Left ventricle myocardium inferior (tissue), 1 donor: ENCODE measurements at regions not wholly inside any gene's neighbourhood (a gene's known extent, or its start where the extent isn't known, plus 50 kb on each side); places are given as distances from the start of the nearest gene placed in this dataset.
"Not testable (repeated sequence)": the region's sequence is repeated elsewhere in the genome, so short reads cannot be mapped to it uniquely, and the experiment has no call there.

ENCODE experiments used
- DNase-seq: peaks from one replicate; pipeline ENCODE4 v3.0.0-alpha.2; 2020
- H3K27ac ChIP-seq: fragments of 200-600 bp; replicated peaks from 2 replicates; pipeline ENCODE4 v1.8.0; 2021
- H3K27me3 ChIP-seq: fragments of 200-600 bp; 2 replicates; pipeline ENCODE4 v1.8.0; 2021; ENCODE audit warnings: low read depth
- H3K36me3 ChIP-seq: fragments of 200-600 bp; 2 replicates; pipeline ENCODE4 v1.8.0; 2021
- H3K4me1 ChIP-seq: fragments of 200-600 bp; 2 replicates; pipeline ENCODE4 v1.8.0; 2021
- H3K4me3 ChIP-seq: fragments of 200-600 bp; 2 replicates; pipeline ENCODE4 v1.8.0; 2021; ENCODE audit warnings: mild to moderate bottlenecking, moderate library complexity
- H3K9me3 ChIP-seq: fragments of 200-600 bp; replicated peaks from 2 replicates; pipeline ENCODE4 v1.8.0; 2021
- intact Hi-C: fragments of 100-400 bp; cut with micrococcal nuclease; formaldehyde crosslinking; loops from one replicate; pipeline ENCODE4 v1.11.0; 2022
- TF ChIP-seq, protein P1 (sequence below): fragments of 200-600 bp; IDR thresholded peaks from 2 replicates; pipeline ENCODE4 v1.8.0; 2021; ENCODE audit warnings: antibody characterized with exemption, mild to moderate bottlenecking, borderline replicate concordance
- donor health status: DM: no; HTN: yes; CAD: no; lungs with severe emphysema.

- TF ChIP-seq, protein P1, sequence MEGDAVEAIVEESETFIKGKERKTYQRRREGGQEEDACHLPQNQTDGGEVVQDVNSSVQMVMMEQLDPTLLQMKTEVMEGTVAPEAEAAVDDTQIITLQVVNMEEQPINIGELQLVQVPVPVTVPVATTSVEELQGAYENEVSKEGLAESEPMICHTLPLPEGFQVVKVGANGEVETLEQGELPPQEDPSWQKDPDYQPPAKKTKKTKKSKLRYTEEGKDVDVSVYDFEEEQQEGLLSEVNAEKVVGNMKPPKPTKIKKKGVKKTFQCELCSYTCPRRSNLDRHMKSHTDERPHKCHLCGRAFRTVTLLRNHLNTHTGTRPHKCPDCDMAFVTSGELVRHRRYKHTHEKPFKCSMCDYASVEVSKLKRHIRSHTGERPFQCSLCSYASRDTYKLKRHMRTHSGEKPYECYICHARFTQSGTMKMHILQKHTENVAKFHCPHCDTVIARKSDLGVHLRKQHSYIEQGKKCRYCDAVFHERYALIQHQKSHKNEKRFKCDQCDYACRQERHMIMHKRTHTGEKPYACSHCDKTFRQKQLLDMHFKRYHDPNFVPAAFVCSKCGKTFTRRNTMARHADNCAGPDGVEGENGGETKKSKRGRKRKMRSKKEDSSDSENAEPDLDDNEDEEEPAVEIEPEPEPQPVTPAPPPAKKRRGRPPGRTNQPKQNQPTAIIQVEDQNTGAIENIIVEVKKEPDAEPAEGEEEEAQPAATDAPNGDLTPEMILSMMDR: no peak
- H3K4me3 ChIP-seq: no peak overlapping the region
- DNase-seq: no peak
- peaks cover 48% of the 10 kb centered on the region for H3K9me3 ChIP-seq
- intact Hi-C loops: loop anchor here (5.0 kb wide), 1 partner anchor 334 kb away; no protein-coding TSS in a partner anchor
- H3K27ac ChIP-seq: no peak overlapping the region
- no peaks in the 10 kb centered on the region for H3K4me1 ChIP-seq
- H3K27me3 ChIP-seq: no peaks in the 10 kb centered on the region
- H3K36me3 ChIP-seq: peaks cover 2% of the 10 kb centered on the region
Observed at GRCh38 chr12:25708661-25709060, 155.6 kb upstream of the LMNTD1 start.

GRCh38 chr12:25710128-25710527 is 157.0 kb upstream of the LMNTD1 start:
- Histone ChIP-seq H3K9me3 (peaks cover 45% of the 10 kb centered on the region), H3K27me3 (no peaks in the 10 kb centered on the region), H3K4me3 (no peak overlapping the region), H3K36me3 (peaks cover 2% of the 10 kb centered on the region), H3K27ac (no peak overlapping the region), H3K4me1 (no peaks in the 10 kb centered on the region)
- intact Hi-C loops: no loop called here
- TF ChIP-seq, protein P1: no peak
- DNase-seq: no peak

GRCh38 chr12:25710938-25711605 is 158.0 kb upstream of the LMNTD1 start:
- H3K4me1 ChIP-seq, intact Hi-C loops, H3K27me3 ChIP-seq, DNase-seq, H3K27ac ChIP-seq, H3K4me3 ChIP-seq, H3K36me3 ChIP-seq: not testable (repeated sequence)
- peaks cover 39% of the 10 kb centered on the region for H3K9me3 ChIP-seq

DNA sequence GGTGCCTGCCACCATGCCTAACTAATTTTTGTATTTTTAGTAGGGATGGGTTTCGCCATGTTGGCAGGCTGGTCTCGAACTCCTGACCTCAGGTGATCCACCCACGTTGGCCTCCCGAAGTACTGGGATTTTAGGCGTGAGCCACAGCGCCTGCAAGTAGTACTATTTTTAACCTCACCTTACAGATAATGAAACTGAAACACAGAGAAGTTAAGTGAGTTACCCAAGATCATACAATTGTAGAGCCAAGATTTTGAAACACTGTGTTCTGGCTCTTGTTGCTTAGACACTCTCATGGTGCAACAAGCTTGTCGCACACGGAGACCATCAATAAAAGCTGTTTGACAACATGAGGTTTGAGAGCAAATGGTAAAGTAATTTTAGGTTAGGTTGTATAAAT is 159.1 kb upstream of the LMNTD1 start:
- H3K4me3 ChIP-seq: no peak overlapping the region
- TF ChIP-seq, protein P1: no peak
- no peaks in the 10 kb centered on the region for H3K4me1 ChIP-seq
- peaks cover under 1% of the 10 kb centered on the region for H3K36me3 ChIP-seq
- DNase-seq: no peak
- H3K9me3 ChIP-seq: peaks cover 29% of the 10 kb centered on the region
- H3K27ac ChIP-seq: no peak overlapping the region
- intact Hi-C loops: no loop called here
- H3K27me3 ChIP-seq: no peaks in the 10 kb centered on the region

DNA sequence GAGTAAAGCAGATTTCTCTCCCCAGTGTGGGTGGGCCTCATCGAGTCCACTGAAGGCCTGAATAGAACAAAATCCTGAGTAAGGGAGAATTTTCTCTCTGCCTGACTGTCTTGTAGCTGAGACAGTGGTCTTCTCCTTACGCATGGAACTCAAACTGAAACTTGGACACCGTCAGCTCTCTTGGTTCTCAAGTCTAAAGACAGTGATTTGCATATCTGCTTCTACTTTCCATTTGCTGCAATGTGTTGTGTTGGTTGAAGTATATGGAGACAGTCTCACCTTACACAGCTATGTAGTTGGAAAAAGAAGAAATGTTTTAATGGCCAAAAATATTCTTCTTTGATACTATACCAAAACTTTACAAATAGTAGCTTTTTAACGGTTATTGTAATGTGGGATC is 160.2 kb upstream of the LMNTD1 start:
- DNase-seq: no peak
- Histone ChIP-seq H3K4me1 (no peaks in the 10 kb centered on the region), H3K27me3 (no peaks in the 10 kb centered on the region), H3K9me3 (peaks cover 20% of the 10 kb centered on the region), H3K4me3 (no peak overlapping the region), H3K27ac (no peak overlapping the region), H3K36me3 (no peaks in the 10 kb centered on the region)
- TF ChIP-seq, protein P1: no peak
- intact Hi-C loops: no loop called here

- no peak for DNase-seq
- Histone ChIP-seq H3K27me3 (no peaks in the 10 kb centered on the region), H3K27ac (no peak overlapping the region), H3K4me3 (no peak overlapping the region), H3K4me1 (no peaks in the 10 kb centered on the region), H3K36me3 (no peaks in the 10 kb centered on the region), H3K9me3 (peaks cover 20% of the 10 kb centered on the region)
- intact Hi-C loops: no loop called here
- TF ChIP-seq, protein P1: no peak
Observed at GRCh38 chr12:25714198-25714984, 161.3 kb upstream of the LMNTD1 start.
